GM12878 (cell line): ENCODE measurements at regions not wholly inside any gene's neighbourhood (a gene's known extent, or its start where the extent isn't known, plus 50 kb on each side); places are given as distances from the start of the nearest gene placed in this dataset.

ENCODE experiments used
- ATAC-seq: fragments of 200-7000 bp; cut with Tn5 transposase; 3 replicates; pipeline ENCODE4 v1.9.1; 2020; ENCODE audit warnings: mild to moderate bottlenecking, moderate library complexity
- BruUV-seq: library from RNA; stranded (reverse); fragments of 400-500 nt; replicated peaks from 2 replicates; lab custom pipeline; 2021; lab: Mats Ljungman, UMichigan
- CTCF ChIA-PET: fragments of 300-600 bp; sonication (Branson Sonifier 250); formaldehyde crosslinking; extraction: SDS; loops from one replicate; lab custom pipeline; 2021; ENCODE audit warnings: inconsistent platforms; lab: Yijun Ruan, JAX
- POLR2A ChIA-PET: fragments of 350-600 bp; formaldehyde crosslinking; extraction: SDS; loops from one replicate; lab custom pipeline; 2021; ENCODE audit warnings: inconsistent platforms; lab: Charles Lee
- RAD21 ChIA-PET: fragments of 300-600 bp; sonication (Branson Sonifier 250); formaldehyde crosslinking; loops from one replicate; lab custom pipeline; 2023; ENCODE audit warnings: antibody characterized with exemption; ENCODE audit not compliant: unreplicated experiment; lab: Charles Lee
- SMC1A ChIA-PET: fragments of 300-600 bp; sonication (Branson Sonifier 250); formaldehyde crosslinking; loops from one replicate; lab custom pipeline; 2023; ENCODE audit not compliant: unreplicated experiment, uncharacterized antibody; lab: Charles Lee
- DNase-seq: peaks from one replicate; pipeline ENCODE4 v3.0.0-alpha.2; 2011; ENCODE audit warnings: low read depth, low spot score
- FAIRE-seq: peaks from 3 replicates; lab custom pipeline; 2011; peaks lifted over from hg19 to GRCh38; lab: Jason Lieb, UNC
- H2AFZ ChIP-seq: 2 replicates; pipeline ENCODE4 v1.6.0; 2011; ENCODE audit warnings: low read depth, low read length, control low read depth; ENCODE audit not compliant: control insufficient read depth
- H3K27ac ChIP-seq: 2 replicates; pipeline ENCODE4 v1.5.1; 2011; ENCODE audit warnings: control low read depth; ENCODE audit not compliant: control insufficient read depth, insufficient read depth
- H3K27me3 ChIP-seq, 2 experiments: replicated peaks in 1 of 2; 2 replicates each; pipeline versions ENCODE4 v1.6.0 to v1.6.1; 2011; ENCODE audit warnings: low read length in 1 of 2; ENCODE audit not compliant: control insufficient read depth in 2 of 2, insufficient read depth in 2 of 2
- H3K36me3 ChIP-seq, 2 experiments: 2 replicates each; pipeline ENCODE4 v1.5.1; 2011; ENCODE audit warnings: low read length in 1 of 2; ENCODE audit not compliant: control insufficient read depth in 2 of 2, insufficient read depth in 2 of 2
- H3K4me1 ChIP-seq: 2 replicates; pipeline ENCODE4 v1.6.1; 2011; ENCODE audit warnings: mild to moderate bottlenecking, low read length, moderate library complexity, mixed read lengths; ENCODE audit not compliant: control insufficient read depth, insufficient read depth
- H3K4me2 ChIP-seq: 2 replicates; pipeline ENCODE4 v1.6.0; 2011; ENCODE audit warnings: control low read depth; ENCODE audit not compliant: control insufficient read depth, insufficient read depth
- H3K4me3 ChIP-seq: fragments of 200-600 bp; sonication (generic); 2 replicates; pipeline ENCODE4 v1.5.1; 2016
- H3K79me2 ChIP-seq: 2 replicates; pipeline ENCODE4 v1.6.0; 2011; ENCODE audit warnings: low read length; ENCODE audit not compliant: control insufficient read depth, insufficient read depth
- H3K9ac ChIP-seq: 2 replicates; pipeline ENCODE4 v1.8.0; 2011; ENCODE audit warnings: low read length, control low read depth, mixed read lengths; ENCODE audit not compliant: control insufficient read depth, insufficient read depth
- H3K9me3 ChIP-seq: replicated peaks from 3 replicates; pipeline ENCODE4 v1.5.1; 2011; ENCODE audit warnings: mild to moderate bottlenecking, low read length; ENCODE audit not compliant: control insufficient read depth, insufficient read depth
- H4K20me1 ChIP-seq: 2 replicates; pipeline ENCODE4 v1.6.0; 2011; ENCODE audit not compliant: control insufficient read depth, insufficient read depth
- BCL11A ChIP-seq: IDR thresholded peaks from 2 replicates; pipeline ENCODE4 v1.6.1; 2011; ENCODE audit warnings: low read depth, low read length
- BMI1 ChIP-seq: fragments of 450-650 bp; IDR thresholded peaks from 2 replicates; pipeline ENCODE4 v1.6.1; 2016; ENCODE audit warnings: mild to moderate bottlenecking, moderate library complexity, borderline replicate concordance
- CBFB ChIP-seq: IDR thresholded peaks from 2 replicates; pipeline ENCODE4 v1.6.1; 2016; ENCODE audit warnings: antibody characterized with exemption, low read depth
- DPF2 ChIP-seq: fragments of 450-650 bp; IDR thresholded peaks from 2 replicates; pipeline ENCODE4 v1.6.1; 2017; ENCODE audit warnings: mild to moderate bottlenecking
- EED ChIP-seq: sonication (generic); IDR thresholded peaks from 2 replicates; pipeline ENCODE4 v1.6.1; 2016; ENCODE audit warnings: antibody characterized with exemption, low read depth
- EP300 ChIP-seq, 2 experiments: fragments of 150-350 bp in 1 of 2; IDR thresholded peaks; 2 replicates each; pipeline ENCODE4 v1.6.1; 2011 to 2012; ENCODE audit warnings: low read depth in 2 of 2, low read length in 2 of 2, borderline replicate concordance in 1 of 2, improper control_type of control experiment in 1 of 2, inconsistent platforms in 1 of 2; ENCODE audit not compliant: control insufficient read depth in 1 of 2
- FOXM1 ChIP-seq: IDR thresholded peaks from 2 replicates; pipeline ENCODE4 v1.6.1; 2012; ENCODE audit warnings: low read depth, mild to moderate bottlenecking, inconsistent platforms, low read length, moderate library complexity
- IRF4 ChIP-seq: IDR thresholded peaks from 2 replicates; pipeline ENCODE4 v1.6.1; 2011; ENCODE audit warnings: low read depth, low read length
- JUNB ChIP-seq: IDR thresholded peaks from 2 replicates; pipeline ENCODE4 v1.6.1; 2016; ENCODE audit warnings: antibody characterized with exemption, mild to moderate bottlenecking
- MEF2A ChIP-seq: IDR thresholded peaks from 2 replicates; pipeline ENCODE4 v1.6.1; 2011; ENCODE audit warnings: low read depth, mild to moderate bottlenecking, low read length, moderate library complexity; ENCODE audit not compliant: insufficient read depth
- NFIC ChIP-seq: IDR thresholded peaks from 2 replicates; pipeline ENCODE4 v1.6.1; 2012; ENCODE audit warnings: low read depth, mild to moderate bottlenecking, inconsistent platforms, low read length, moderate library complexity
- RAD51 ChIP-seq: fragments of 450-650 bp; IDR thresholded peaks from 2 replicates; pipeline ENCODE4 v1.6.1; 2016; ENCODE audit warnings: moderate library complexity, mild to moderate bottlenecking, inconsistent platforms
- WGBS: methylation state at CpG from one replicate; pipeline ENCODE4 v1.1.6; 2016; ENCODE audit warnings: low lambda C conversion rate; ENCODE audit not compliant: insufficient replicate concordance, insufficient coverage; ENCODE audit errors: missing lambda C conversion rate; 5-methylcytosine and 5-hydroxymethylcytosine counted together
- in situ Hi-C: fragments of 300-500 bp; cut with MboI; formaldehyde crosslinking; loops from 9 replicates; pipeline ENCODE4 v1.14.3; 2018; ENCODE audit warnings: mixed read lengths
- intact Hi-C: fragments of 100-400 bp; cut with micrococcal nuclease; formaldehyde crosslinking; loops from one replicate; pipeline ENCODE4 v1.14.2; 2022; ENCODE audit not compliant: unreplicated experiment
- TF ChIP-seq, protein P1 (sequence below): fragments of 450-650 bp; IDR thresholded peaks from 2 replicates; pipeline ENCODE4 v1.6.1; 2017; ENCODE audit warnings: mild to moderate bottlenecking, moderate library complexity
- TF ChIP-seq, protein P2 (sequence below): IDR thresholded peaks from 2 replicates; pipeline ENCODE4 v1.6.1; 2011; ENCODE audit warnings: borderline replicate concordance, low read depth, mild to moderate bottlenecking, moderate library complexity, low read length; ENCODE audit not compliant: insufficient read depth, poor library complexity, severe bottlenecking
- TF ChIP-seq, protein P3 (sequence below): IDR thresholded peaks from 2 replicates; pipeline ENCODE4 v1.6.1; 2011; ENCODE audit warnings: mild to moderate bottlenecking, low read depth, low read length, moderate library complexity; ENCODE audit not compliant: insufficient replicate concordance

DNA sequence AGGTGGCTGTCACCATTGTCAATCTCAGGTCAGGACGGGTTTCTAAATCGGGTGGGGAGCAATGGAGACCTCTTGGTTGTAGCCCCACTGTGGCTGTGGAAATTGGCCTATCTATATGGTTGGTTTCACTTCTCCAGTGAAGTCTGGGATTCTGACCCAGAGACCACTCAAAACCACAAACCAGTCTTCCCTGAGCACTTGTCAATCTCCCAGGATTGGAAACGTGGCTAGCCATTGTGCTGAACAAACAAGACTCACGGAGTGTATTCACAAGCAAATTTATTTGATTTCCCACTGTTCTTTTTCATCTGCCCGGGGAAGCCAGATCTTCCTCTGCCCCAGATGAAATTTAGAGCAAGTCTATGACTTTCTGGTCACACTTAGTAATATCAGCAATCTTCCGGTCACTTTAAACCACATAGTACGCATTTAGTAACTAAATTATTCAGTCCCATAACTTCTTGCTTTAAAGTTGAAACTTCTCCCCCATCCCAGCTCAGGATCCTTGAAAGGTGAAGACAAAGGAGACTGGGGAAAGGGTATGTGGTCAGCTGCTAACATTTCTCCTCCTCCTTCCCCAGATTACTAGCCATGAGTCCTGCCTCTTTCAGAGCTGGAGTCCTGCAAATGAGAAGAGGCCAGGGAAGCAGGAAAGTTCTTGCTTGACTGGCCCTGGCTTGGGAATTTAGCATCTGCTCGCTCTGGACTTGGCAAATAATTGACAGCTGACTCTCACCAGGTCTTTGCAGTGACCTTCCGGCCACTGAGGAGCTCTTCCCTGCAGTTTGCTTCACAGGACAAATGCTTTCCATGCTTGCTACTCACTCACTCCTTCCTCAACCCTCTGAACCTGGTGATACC is 123.2 kb upstream of the MAX start:
- H3K4me3 ChIP-seq = no peak overlapping the region
- H3K4me2 ChIP-seq = peak overlapping the region; percentile 69; the same call in 1 of the 2 replicates
- ATAC-seq = peak; percentile 24
- no peak overlapping the region for H3K9ac ChIP-seq
- POLR2A ChIA-PET = interaction anchor here (1.0 kb wide), 1 partner anchor 19 kb away, joined by 4 read pairs; no protein-coding TSS in a partner anchor
- DNase-seq = no peak
- H3K27me3 ChIP-seq = no peaks in the 10 kb centered on the region
- SMC1A ChIA-PET = interaction anchor here (0.6 to 8.2 kb wide), 24 partner anchors 10 to 599 kb away, joined by 3 to 50 read pairs (median 3); no protein-coding TSS in a partner anchor
- FAIRE-seq = peak; percentile 64
- no TSS peak for BruUV-seq
- no peaks in the 10 kb centered on the region for H4K20me1 ChIP-seq
- in situ Hi-C loops (loop anchor here (10.0 kb wide), 1 partner anchor 599 kb away; no protein-coding TSS in a partner anchor), intact Hi-C loops (loop anchor here (10.0 kb wide), 2 partner anchors 249 to 379 kb away; no protein-coding TSS in a partner anchor)
- CTCF ChIA-PET = interaction anchor here (0.5 to 14.4 kb wide), 9 partner anchors 19 to 735 kb away, joined by 3 to 136 read pairs (median 5); partner anchors contain the start of gene FUT8
- H3K27ac ChIP-seq = peak overlapping the region; percentile 48
- peaks cover 50% of the 10 kb centered on the region for H3K4me1 ChIP-seq
- H3K9me3 ChIP-seq = no peaks in the 10 kb centered on the region
- no peaks in the 10 kb centered on the region; a peak in 1 of 4 replicates for H3K36me3 ChIP-seq
- 49% methylated on average over 9 of the region's 9 CpGs for WGBS
- RAD21 ChIA-PET = interaction anchor here (0.8 to 6.2 kb wide), 17 partner anchors 10 to 599 kb away, joined by 3 to 30 read pairs (median 4); partner anchors contain the start of gene FUT8
- no peak overlapping the region for H2AFZ ChIP-seq
- H3K79me2 ChIP-seq = no peaks in the 10 kb centered on the region
- TF ChIP-seq MEF2A (0 out of 2 replicates have a peak, but pooled peaks have one; percentile 43), DPF2 (peak; percentile 38; the same call in 1 of the 2 replicates), BCL11A (peak; percentile 64; the same call in 1 of the 2 replicates), EP300 (IDR thresholded peaks at IDR 0.05; ENCODE audit: borderline replicate concordance in 1 of 2, control insufficient read depth in 1 of 2, low read depth in 2 of 2, low read length in 2 of 2) (peak in 1 of 2 experiments; percentile 24; a peak in 1 of 4 replicates), RAD51 (no peak), FOXM1 (peak; percentile 60; the same call in 1 of the 2 replicates), EED (peak; percentile 87), JUNB (peak; percentile 93), CBFB (peak; percentile 53; the same call in 1 of the 2 replicates), IRF4 (peak; percentile 81), BMI1 (0 out of 2 replicates have a peak, but pooled peaks have one; percentile 18), NFIC (peak; percentile 88)
- TF ChIP-seq, protein P1, sequence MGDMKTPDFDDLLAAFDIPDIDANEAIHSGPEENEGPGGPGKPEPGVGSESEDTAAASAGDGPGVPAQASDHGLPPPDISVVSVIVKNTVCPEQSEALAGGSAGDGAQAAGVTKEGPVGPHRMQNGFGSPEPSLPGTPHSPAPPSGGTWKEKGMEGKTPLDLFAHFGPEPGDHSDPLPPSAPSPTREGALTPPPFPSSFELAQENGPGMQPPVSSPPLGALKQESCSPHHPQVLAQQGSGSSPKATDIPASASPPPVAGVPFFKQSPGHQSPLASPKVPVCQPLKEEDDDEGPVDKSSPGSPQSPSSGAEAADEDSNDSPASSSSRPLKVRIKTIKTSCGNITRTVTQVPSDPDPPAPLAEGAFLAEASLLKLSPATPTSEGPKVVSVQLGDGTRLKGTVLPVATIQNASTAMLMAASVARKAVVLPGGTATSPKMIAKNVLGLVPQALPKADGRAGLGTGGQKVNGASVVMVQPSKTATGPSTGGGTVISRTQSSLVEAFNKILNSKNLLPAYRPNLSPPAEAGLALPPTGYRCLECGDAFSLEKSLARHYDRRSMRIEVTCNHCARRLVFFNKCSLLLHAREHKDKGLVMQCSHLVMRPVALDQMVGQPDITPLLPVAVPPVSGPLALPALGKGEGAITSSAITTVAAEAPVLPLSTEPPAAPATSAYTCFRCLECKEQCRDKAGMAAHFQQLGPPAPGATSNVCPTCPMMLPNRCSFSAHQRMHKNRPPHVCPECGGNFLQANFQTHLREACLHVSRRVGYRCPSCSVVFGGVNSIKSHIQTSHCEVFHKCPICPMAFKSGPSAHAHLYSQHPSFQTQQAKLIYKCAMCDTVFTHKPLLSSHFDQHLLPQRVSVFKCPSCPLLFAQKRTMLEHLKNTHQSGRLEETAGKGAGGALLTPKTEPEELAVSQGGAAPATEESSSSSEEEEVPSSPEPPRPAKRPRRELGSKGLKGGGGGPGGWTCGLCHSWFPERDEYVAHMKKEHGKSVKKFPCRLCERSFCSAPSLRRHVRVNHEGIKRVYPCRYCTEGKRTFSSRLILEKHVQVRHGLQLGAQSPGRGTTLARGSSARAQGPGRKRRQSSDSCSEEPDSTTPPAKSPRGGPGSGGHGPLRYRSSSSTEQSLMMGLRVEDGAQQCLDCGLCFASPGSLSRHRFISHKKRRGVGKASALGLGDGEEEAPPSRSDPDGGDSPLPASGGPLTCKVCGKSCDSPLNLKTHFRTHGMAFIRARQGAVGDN = no peak
- TF ChIP-seq, protein P2, sequence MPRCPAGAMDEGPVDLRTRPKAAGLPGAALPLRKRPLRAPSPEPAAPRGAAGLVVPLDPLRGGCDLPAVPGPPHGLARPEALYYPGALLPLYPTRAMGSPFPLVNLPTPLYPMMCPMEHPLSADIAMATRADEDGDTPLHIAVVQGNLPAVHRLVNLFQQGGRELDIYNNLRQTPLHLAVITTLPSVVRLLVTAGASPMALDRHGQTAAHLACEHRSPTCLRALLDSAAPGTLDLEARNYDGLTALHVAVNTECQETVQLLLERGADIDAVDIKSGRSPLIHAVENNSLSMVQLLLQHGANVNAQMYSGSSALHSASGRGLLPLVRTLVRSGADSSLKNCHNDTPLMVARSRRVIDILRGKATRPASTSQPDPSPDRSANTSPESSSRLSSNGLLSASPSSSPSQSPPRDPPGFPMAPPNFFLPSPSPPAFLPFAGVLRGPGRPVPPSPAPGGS = no peak
- TF ChIP-seq, protein P3, sequence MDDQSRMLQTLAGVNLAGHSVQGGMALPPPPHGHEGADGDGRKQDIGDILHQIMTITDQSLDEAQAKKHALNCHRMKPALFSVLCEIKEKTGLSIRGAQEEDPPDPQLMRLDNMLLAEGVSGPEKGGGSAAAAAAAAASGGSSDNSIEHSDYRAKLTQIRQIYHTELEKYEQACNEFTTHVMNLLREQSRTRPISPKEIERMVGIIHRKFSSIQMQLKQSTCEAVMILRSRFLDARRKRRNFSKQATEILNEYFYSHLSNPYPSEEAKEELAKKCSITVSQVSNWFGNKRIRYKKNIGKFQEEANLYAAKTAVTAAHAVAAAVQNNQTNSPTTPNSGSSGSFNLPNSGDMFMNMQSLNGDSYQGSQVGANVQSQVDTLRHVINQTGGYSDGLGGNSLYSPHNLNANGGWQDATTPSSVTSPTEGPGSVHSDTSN = peak; percentile 11
